Liver (tissue), 8 donors: ENCODE measurements at regions not wholly inside any gene's neighbourhood (a gene's known extent, or its start where the extent isn't known, plus 50 kb on each side); places are given as distances from the start of the nearest gene placed in this dataset.

ENCODE experiments used
- DNase-seq: peaks from one replicate; pipeline ENCODE4 v3.0.0-alpha.2; 2017; ENCODE audit warnings: low spot score
- H3K27ac ChIP-seq, 2 donors: one replicate each; pipeline ENCODE4 v1.7.0; 2013; ENCODE audit warnings: inconsistent platforms in 2 of 2, low read length in 2 of 2, control low read depth in 1 of 2, low read depth in 1 of 2, mild to moderate bottlenecking in 1 of 2
- H3K27me3 ChIP-seq, 4 donors: one replicate each; pipeline versions ENCODE4 v1.6.1 to v1.7.0; 2013; ENCODE audit warnings: low read length in 3 of 4, inconsistent platforms in 1 of 4, mild to moderate bottlenecking in 1 of 4, moderate library complexity in 1 of 4; ENCODE audit not compliant: control insufficient read depth in 4 of 4, insufficient read depth in 4 of 4
- H3K36me3 ChIP-seq, 4 donors: one replicate each; pipeline versions ENCODE4 v1.6.1 to v1.7.0; 2013; ENCODE audit warnings: low read length in 3 of 4, mild to moderate bottlenecking in 3 of 4, low read depth in 1 of 4, moderate library complexity in 1 of 4; ENCODE audit not compliant: control insufficient read depth in 4 of 4, insufficient read depth in 3 of 4
- H3K4me1 ChIP-seq, 4 donors: one replicate each; pipeline versions ENCODE4 v1.6.1 to v1.7.0; 2013; ENCODE audit warnings: low read length in 3 of 4, mild to moderate bottlenecking in 3 of 4, moderate library complexity in 1 of 4; ENCODE audit not compliant: control insufficient read depth in 4 of 4, insufficient read depth in 4 of 4
- H3K4me3 ChIP-seq, 3 donors: one replicate each; pipeline versions ENCODE4 v1.6.1 to v1.7.0; 2013; ENCODE audit warnings: low read length in 3 of 3, control low read depth in 1 of 3, low read depth in 1 of 3, mild to moderate bottlenecking in 1 of 3
- H3K9ac ChIP-seq, 2 donors: one replicate each; pipeline ENCODE4 v1.7.0; 2013; ENCODE audit warnings: low read length in 2 of 2, mild to moderate bottlenecking in 2 of 2, moderate library complexity in 2 of 2, control low read depth in 1 of 2, low read depth in 1 of 2
- H3K9me3 ChIP-seq, 4 donors: one replicate each; pipeline versions ENCODE4 v1.6.1 to v1.7.0; 2013; ENCODE audit warnings: low read length in 3 of 4; ENCODE audit not compliant: control insufficient read depth in 4 of 4
- EGR1 ChIP-seq, 2 donors: IDR thresholded peaks; 2 replicates each; pipeline ENCODE4 v1.6.1; 2016 to 2018; ENCODE audit warnings: antibody characterized with exemption in 2 of 2, low read depth in 2 of 2
- FOXA1 ChIP-seq: IDR thresholded peaks from 2 replicates; pipeline ENCODE4 v1.6.1; 2016; ENCODE audit warnings: antibody characterized with exemption
- FOXA2 ChIP-seq: IDR thresholded peaks from 2 replicates; pipeline ENCODE4 v1.6.1; 2016; ENCODE audit warnings: antibody characterized with exemption
- HNF4A ChIP-seq, 2 donors: conservative IDR thresholded peaks; 2 replicates each; pipeline ENCODE4 v1.6.1; 2016; ENCODE audit warnings: antibody characterized with exemption in 2 of 2, mild to moderate bottlenecking in 2 of 2
- HNF4G ChIP-seq: IDR thresholded peaks from 2 replicates; pipeline ENCODE4 v1.6.1; 2016; ENCODE audit warnings: antibody characterized with exemption
- JUND ChIP-seq, 2 donors: IDR thresholded peaks; 2 replicates each; pipeline ENCODE4 v1.6.1; 2016; ENCODE audit warnings: antibody characterized with exemption in 2 of 2
- NR2F2 ChIP-seq: IDR thresholded peaks from 2 replicates; pipeline ENCODE4 v1.6.1; 2016; ENCODE audit warnings: antibody characterized with exemption
- RAD21 ChIP-seq, 2 donors: IDR thresholded peaks; 2 replicates each; pipeline ENCODE4 v1.6.1; 2016; ENCODE audit warnings: antibody characterized with exemption in 2 of 2, mild to moderate bottlenecking in 2 of 2
- RXRA ChIP-seq, 2 donors: IDR thresholded peaks; 2 replicates each; pipeline ENCODE4 v1.6.1; 2017 to 2018; ENCODE audit warnings: antibody characterized with exemption in 2 of 2, mild to moderate bottlenecking in 1 of 2
- SP1 ChIP-seq: IDR thresholded peaks from 2 replicates; pipeline ENCODE4 v1.6.1; 2018; ENCODE audit warnings: antibody characterized with exemption, mild to moderate bottlenecking
- TAF1 ChIP-seq: conservative IDR thresholded peaks from 2 replicates; pipeline ENCODE4 v1.6.1; 2016; ENCODE audit warnings: antibody characterized with exemption, mild to moderate bottlenecking
- WGBS: extraction: QIAGEN DNeasy Blood & Tissue Kit; methylation state at CpG from one replicate; pipeline ENCODE4 v1.1.7; 2013; 5-methylcytosine and 5-hydroxymethylcytosine counted together
- TF ChIP-seq, protein P1 (sequence below): IDR thresholded peaks from 2 replicates; pipeline ENCODE4 v1.6.1; 2016; ENCODE audit warnings: antibody characterized with exemption
- TF ChIP-seq, protein P2 (sequence below): IDR thresholded peaks from 2 replicates; pipeline ENCODE4 v1.6.1; 2016; ENCODE audit warnings: antibody characterized with exemption
- TF ChIP-seq, protein P3 (sequence below): IDR thresholded peaks from 2 replicates; pipeline ENCODE4 v1.6.1; 2016; ENCODE audit warnings: antibody characterized with exemption, mild to moderate bottlenecking
- TF ChIP-seq, protein P4 (sequence below): fragments of 150-350 bp; IDR thresholded peaks from 2 replicates; pipeline ENCODE4 v1.5.1; 2017; ENCODE audit warnings: improper control_type of control experiment, low read depth, low read length; ENCODE audit not compliant: missing input control
- donor health status: healthy.
- donor health status: healthy.
- donor health status: healthy.
- donor health status: healthy.
- donor health status: healthy.

DNA sequence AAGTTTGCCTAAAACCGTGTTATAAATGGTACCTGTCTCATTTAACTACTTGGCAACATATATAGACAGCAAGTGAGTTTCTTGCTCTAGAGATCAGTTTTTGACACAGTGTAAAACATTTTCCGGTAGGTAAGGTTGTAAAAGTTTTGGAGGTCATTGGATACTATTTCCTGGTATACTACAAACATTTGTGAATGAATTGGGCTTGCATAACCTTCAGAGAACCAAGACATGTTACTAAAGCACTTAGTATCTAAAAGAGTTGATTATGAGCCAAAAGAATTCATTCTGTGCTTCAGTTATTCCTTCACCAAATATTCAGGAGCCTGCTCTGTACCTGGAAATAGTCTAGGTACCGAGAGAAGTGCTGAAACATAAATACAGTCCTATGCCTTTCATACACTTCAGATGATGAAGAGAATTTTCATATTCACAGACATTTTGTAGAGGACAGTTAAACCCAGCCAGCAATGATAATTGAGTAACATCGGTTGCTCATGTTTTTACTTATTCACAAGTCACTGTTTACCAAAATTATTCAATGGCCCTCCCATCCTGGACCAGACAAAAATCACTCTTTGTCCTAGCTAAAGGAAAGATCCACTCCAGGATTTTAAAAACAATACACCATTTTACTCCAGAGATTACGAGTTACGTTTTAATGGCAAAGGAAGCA, 319.4 kb upstream of the RBMS1 start:
- Histone ChIP-seq H3K4me1 (no peaks in the 10 kb centered on the region), H3K36me3 (no peaks in the 10 kb centered on the region), H3K27ac (no peak overlapping the region), H3K9ac (no peak overlapping the region), H3K4me3 (no peak overlapping the region), H3K9me3 (no peaks in the 10 kb centered on the region), H3K27me3 (no peaks in the 10 kb centered on the region)
- TF ChIP-seq FOXA2 (no peak), RXRA (IDR thresholded peaks at IDR 0.05) (no peak), HNF4G (no peak)
- TF ChIP-seq, protein P1, sequence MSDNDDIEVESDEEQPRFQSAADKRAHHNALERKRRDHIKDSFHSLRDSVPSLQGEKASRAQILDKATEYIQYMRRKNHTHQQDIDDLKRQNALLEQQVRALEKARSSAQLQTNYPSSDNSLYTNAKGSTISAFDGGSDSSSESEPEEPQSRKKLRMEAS, result no peak
- WGBS, result 75% methylated on average over 6 of the region's 6 CpGs
- no peak for DNase-seq

DNA sequence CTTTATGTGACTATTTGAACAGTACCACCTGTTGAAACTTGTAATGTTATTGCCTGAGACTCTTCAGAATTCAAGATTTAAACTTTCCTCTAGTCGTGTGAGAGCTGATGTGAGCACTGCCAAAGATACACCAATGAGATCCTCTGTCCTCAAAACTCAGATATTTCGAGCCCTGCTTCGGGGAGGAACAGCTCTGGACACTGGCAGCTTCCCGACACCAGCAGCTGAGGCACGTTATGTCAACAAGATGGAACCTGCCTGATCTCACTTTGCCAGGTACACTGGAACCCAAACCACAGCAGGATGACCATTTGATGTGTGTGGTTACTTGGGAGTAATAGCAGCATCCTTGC, 319.9 kb upstream of the RBMS1 start:
- Histone ChIP-seq H3K27ac (no peak overlapping the region), H3K36me3 (no peaks in the 10 kb centered on the region), H3K27me3 (no peaks in the 10 kb centered on the region), H3K4me3 (no peak overlapping the region), H3K9ac (no peak overlapping the region), H3K9me3 (no peaks in the 10 kb centered on the region), H3K4me1 (no peaks in the 10 kb centered on the region)
- no peak for DNase-seq
- TF ChIP-seq HNF4G (no peak), JUND (IDR thresholded peaks at IDR 0.05) (no peak), EGR1 (IDR thresholded peaks at IDR 0.05; ENCODE audit: low read depth in 2 of 2) (no peak), NR2F2 (no peak), TAF1 (no peak), RXRA (IDR thresholded peaks at IDR 0.05) (no peak), HNF4A (conservative IDR thresholded peaks at IDR 0.05) (no peak), FOXA2 (no peak)
- TF ChIP-seq, protein P2, sequence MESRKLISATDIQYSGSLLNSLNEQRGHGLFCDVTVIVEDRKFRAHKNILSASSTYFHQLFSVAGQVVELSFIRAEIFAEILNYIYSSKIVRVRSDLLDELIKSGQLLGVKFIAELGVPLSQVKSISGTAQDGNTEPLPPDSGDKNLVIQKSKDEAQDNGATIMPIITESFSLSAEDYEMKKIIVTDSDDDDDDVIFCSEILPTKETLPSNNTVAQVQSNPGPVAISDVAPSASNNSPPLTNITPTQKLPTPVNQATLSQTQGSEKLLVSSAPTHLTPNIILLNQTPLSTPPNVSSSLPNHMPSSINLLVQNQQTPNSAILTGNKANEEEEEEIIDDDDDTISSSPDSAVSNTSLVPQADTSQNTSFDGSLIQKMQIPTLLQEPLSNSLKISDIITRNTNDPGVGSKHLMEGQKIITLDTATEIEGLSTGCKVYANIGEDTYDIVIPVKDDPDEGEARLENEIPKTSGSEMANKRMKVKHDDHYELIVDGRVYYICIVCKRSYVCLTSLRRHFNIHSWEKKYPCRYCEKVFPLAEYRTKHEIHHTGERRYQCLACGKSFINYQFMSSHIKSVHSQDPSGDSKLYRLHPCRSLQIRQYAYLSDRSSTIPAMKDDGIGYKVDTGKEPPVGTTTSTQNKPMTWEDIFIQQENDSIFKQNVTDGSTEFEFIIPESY, result no peak
- TF ChIP-seq, protein P3, sequence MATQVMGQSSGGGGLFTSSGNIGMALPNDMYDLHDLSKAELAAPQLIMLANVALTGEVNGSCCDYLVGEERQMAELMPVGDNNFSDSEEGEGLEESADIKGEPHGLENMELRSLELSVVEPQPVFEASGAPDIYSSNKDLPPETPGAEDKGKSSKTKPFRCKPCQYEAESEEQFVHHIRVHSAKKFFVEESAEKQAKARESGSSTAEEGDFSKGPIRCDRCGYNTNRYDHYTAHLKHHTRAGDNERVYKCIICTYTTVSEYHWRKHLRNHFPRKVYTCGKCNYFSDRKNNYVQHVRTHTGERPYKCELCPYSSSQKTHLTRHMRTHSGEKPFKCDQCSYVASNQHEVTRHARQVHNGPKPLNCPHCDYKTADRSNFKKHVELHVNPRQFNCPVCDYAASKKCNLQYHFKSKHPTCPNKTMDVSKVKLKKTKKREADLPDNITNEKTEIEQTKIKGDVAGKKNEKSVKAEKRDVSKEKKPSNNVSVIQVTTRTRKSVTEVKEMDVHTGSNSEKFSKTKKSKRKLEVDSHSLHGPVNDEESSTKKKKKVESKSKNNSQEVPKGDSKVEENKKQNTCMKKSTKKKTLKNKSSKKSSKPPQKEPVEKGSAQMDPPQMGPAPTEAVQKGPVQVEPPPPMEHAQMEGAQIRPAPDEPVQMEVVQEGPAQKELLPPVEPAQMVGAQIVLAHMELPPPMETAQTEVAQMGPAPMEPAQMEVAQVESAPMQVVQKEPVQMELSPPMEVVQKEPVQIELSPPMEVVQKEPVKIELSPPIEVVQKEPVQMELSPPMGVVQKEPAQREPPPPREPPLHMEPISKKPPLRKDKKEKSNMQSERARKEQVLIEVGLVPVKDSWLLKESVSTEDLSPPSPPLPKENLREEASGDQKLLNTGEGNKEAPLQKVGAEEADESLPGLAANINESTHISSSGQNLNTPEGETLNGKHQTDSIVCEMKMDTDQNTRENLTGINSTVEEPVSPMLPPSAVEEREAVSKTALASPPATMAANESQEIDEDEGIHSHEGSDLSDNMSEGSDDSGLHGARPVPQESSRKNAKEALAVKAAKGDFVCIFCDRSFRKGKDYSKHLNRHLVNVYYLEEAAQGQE, result no peak
- WGBS, result 77% methylated on average over 5 of the region's 5 CpGs

DNA sequence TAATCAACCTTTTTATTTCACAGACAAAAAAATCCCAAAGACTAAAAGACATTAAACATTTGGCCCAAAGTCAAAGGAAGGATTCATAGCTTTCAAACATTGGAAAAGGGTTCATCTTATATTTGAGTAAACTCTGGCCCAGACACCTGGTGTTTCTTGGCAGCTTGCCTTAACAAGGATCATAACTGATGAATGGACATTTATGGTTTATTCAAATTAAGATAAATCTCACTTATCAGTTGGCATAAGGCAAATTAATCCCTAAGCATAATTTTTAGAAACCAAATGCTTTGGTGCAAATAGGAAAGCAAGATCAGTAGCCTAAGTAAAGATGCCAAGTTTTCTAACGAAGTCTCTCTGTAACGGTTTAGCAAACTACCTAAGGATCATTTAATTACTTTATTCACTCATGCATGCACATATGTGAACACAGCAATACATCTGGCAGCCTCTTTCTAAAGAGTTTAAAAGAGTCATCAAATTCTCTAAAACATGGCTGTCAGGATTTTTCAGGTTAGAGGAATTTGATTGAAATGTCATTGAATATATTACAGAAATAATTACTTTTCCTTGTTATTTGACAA, 323.4 kb upstream of the RBMS1 start:
- WGBS, result 82% methylated on average over 2 of the region's 2 CpGs
- no peak overlapping the region for H3K9ac ChIP-seq
- TF ChIP-seq, protein P3, result no peak
- TF ChIP-seq HNF4A (conservative IDR thresholded peaks at IDR 0.05), result no peak
- no peak for TF ChIP-seq JUND (IDR thresholded peaks at IDR 0.05)
- no peak for TF ChIP-seq TAF1
- no peak for TF ChIP-seq RAD21 (IDR thresholded peaks at IDR 0.05)
- TF ChIP-seq HNF4G, result no peak
- no peak for TF ChIP-seq FOXA1
- TF ChIP-seq, protein P1, result no peak
- TF ChIP-seq, protein P4, sequence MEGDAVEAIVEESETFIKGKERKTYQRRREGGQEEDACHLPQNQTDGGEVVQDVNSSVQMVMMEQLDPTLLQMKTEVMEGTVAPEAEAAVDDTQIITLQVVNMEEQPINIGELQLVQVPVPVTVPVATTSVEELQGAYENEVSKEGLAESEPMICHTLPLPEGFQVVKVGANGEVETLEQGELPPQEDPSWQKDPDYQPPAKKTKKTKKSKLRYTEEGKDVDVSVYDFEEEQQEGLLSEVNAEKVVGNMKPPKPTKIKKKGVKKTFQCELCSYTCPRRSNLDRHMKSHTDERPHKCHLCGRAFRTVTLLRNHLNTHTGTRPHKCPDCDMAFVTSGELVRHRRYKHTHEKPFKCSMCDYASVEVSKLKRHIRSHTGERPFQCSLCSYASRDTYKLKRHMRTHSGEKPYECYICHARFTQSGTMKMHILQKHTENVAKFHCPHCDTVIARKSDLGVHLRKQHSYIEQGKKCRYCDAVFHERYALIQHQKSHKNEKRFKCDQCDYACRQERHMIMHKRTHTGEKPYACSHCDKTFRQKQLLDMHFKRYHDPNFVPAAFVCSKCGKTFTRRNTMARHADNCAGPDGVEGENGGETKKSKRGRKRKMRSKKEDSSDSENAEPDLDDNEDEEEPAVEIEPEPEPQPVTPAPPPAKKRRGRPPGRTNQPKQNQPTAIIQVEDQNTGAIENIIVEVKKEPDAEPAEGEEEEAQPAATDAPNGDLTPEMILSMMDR, result no peak
- TF ChIP-seq SP1, result no peak
- no peak for TF ChIP-seq NR2F2
- no peak for TF ChIP-seq EGR1 (IDR thresholded peaks at IDR 0.05; ENCODE audit: low read depth in 2 of 2)

More for the DNA sequence above, 323.4 kb upstream of the RBMS1 start:
- Histone ChIP-seq H3K27ac (no peak overlapping the region), H3K4me1 (no peaks in the 10 kb centered on the region), H3K9me3 (peaks cover 0 to 4% (median 0%) of the 10 kb centered on the region in 4 donors), H3K27me3 (no peaks in the 10 kb centered on the region), H3K36me3 (no peaks in the 10 kb centered on the region), H3K4me3 (no peak overlapping the region)
- no peak for DNase-seq
